Activated CD4-positive, alpha-beta T cell treated with anti-CD3 and anti-CD28 coated beads for 24 hours (primary cell): ENCODE measurements at regions not wholly inside any gene's neighbourhood (a gene's known extent, or its start where the extent isn't known, plus 50 kb on each side); places are given as distances from the start of the nearest gene placed in this dataset.
"Not testable (repeated sequence)": the region's sequence is repeated elsewhere in the genome, so short reads cannot be mapped to it uniquely, and the experiment has no call there.

ENCODE experiments used
- DNase-seq, 2 donors: peaks; one replicate each; pipeline ENCODE4 v3.0.0-alpha.2; 2020; ENCODE audit warnings: low read depth in 2 of 2

DNA sequence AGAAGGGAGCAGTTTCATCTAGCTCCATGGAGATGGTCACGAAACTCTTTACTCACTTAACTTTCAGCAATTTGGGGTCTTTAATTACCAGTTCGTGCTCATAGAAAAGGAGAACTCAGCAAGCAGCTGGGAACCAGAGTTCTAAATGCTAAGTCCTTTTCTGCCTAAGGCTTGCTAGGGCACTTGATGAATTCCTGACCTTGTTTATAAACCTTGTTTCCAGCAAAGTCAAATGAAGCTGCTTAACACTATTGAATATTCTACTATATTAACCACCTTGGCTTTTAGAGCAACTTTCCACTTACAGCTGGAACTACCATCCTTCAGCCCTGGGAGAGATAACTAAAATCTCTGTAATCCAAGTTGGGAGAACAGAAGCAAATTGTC lies 79.5 kb upstream of the TSC22D2 start:
- DNase-seq, result no peak

DNA sequence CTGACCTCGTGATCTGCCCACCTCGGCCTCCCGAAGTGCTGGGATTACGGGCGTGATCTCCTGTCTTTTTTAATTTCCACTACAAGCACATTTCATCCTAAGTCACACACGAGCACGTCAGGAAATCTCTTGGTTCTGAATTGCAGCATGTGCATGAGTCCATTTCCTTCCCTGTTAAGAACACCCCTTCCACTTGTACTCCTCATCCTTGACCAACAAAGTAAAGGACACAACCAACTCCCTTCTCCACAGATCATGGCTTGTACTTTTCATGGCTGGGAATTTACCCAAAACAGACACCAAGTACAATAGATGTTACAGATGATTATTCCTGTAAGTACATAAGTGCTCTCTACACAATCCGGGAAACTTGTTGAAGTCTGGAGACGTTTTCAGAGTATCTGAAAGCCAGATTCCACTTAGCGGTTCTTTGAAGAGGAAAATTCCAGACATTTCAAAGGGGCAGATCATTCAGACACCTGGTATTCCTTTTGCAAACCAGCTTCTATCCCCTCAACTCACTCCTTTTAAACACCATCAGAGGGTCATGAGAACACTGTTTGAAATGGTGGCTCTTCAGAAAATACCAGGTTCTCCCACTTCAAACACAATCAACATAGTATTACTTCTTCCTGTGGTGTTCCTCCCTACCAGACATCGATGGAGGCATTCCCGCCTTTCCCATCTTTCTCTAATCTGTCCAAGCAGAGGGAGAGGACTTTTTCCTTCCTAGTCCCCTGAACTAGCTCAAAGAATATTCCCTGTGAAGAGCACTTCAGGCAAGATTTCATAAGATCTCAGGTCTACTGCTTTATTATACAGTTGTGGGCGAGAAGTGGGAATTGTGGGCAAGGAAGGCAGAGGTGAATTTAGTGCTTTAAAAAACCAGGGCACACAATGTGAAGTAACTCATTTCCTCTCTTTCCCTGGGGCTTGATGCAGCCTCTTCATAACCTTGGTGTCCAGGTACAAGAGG lies 80.1 kb upstream of the TSC22D2 start:
- no peak for DNase-seq

DNA sequence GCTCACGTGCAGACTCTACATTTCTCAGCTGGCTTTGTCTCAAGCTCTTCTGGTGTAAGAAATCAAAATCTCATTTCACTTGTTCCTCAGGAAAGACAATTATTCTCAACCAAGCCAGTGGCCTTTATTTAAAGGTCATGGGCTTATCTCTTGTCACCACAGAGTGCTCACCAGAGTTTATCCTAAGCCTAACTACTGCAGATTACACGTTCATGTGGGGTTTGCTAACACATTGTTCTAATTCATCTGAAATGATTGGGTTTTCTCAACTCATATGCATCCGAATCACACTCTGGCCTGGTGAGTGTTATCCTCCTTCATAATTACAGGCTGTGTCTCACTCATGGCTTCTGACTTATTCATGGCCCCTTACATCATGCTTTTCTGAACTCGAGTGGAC lies 83.3 kb upstream of the TSC22D2 start:
- no peak for DNase-seq

DNA sequence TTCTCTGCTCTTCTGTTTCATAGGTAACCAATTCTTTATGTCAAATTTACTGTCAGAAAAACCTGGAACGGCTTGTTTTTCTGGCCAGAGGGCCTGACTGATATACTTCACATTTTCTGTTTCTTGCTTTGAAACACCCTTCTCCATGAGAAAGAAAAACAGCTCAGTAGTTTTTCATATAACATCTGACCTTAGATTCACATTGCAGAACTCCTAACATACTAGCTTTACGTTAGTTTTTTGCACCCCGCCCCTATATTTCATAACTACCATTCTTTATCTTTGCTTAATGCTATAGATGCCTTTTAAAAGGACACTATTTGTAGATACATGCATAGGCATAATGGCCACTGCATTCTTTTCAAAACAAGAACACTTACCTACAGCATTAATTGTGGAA lies 83.9 kb upstream of the TSC22D2 start:
- no peak for DNase-seq

DNA sequence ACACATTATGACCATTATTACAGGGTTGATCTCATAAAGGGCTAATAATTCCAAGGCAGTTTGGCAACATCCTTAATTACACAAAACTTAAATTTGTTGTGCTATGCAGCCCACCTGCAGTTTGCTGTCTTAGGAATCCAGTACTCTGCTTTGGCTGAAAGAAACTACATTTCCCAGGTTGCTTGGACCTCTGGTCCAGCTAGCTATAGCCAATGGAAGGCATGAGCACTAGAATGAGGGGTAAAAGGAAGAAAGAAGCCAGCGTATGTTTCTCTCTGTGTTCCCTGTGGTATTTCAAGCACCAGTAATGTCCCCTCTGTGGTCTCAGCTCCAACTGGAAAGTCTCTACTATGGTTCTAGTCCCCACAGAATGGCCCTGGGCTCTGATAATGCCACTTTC lies 84.3 kb upstream of the TSC22D2 start:
- DNase-seq, result no peak

DNA sequence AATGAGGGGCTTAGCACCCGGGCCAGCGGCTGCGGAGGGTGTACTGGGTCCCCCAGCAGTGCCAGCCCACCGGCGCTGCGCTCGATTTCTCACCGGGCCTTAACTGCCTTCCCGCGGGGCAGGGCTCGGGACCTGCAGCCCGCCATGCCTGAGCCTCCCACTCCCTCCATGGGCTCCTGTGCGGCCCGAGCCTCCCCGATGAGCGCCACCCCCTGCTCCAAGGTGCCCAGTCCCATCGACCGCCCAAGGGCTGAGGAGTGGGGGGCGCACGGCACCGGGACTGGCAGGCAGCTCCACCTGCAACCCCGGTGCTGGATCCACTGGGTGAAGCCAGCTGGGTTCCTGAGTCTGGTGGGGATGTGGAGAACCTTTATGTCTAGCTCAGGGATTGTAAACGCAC lies 85.0 kb upstream of the TSC22D2 start:
- DNase-seq, result not testable (repeated sequence)

DNA sequence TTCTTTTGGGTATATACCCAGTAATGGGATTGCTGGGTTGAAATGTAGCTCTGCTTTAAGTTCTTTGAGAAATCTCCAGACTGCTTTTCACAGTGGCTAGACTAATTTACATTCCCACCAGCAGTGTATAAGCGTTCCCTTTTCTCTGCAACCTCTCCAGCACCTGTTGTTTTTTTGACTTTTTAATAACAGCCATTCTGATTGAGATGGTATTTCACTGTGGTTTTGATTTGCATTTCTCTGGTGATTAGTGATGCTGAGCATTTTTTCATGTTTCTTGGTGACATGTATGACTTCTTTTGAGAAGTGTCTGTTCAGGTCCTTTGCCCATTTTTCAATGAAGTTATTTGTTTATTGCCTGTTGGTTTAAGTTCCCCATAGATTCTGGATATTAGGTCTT lies 87.1 kb upstream of the TSC22D2 start:
- DNase-seq, result not testable (repeated sequence)

DNA sequence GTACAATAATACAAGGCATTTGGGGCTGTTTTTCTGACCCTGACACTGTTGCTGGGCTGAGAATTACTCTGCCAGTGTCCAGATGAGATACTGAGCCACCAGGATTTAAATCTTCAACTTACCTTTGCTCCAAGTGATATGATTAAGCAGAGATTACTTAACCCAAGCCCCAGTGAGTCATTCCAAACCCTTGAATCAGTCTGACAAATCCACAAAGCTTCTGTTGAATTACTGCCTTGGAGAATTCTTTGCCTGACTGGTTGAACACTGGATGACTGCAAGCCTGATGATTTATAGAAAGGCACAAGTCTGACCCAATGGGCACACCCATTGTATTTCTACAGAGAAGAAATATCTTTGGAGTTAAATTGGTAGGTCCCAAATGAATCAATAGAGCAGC lies 88.2 kb upstream of the TSC22D2 start:
- no peak for DNase-seq

DNA sequence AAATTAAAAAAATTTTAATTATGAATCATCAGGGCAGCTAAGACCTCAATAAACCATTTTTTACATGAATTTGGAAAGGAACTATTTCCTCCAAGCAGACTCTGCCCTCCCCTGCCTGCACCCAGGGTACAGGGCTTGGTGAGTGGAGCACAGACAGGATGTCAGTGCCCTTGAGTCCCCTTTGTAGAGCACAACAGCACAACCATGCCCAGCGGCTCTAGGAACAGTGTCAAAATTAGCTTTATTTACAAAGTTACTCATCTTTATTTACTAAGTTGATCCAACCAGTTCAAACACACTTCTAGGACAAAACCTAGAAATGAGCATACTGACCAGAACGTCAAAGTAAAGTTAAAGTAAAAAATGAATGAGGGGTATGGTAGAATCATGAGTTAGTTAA lies 90.6 kb upstream of the TSC22D2 start:
- DNase-seq, result no peak

DNA sequence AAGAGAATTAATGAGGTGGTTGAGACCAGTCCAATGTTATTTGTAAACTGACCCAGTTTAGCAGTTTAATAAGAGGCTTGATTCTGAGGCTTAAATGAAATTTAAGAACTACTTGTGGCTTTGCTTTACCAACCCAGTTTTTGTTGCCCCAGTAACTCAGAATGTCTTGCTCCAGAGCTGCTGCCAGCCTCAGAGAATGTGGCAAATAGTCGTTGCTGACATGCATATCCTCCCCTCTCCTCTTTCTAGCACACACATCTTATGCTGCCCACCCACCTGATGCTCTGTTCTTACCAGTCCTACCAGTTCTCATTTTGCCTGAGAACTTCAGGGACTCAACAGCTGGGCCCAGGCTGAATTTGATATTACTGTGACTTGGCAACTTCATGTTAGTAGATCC lies 92.4 kb upstream of the TSC22D2 start:
- no peak for DNase-seq

DNA sequence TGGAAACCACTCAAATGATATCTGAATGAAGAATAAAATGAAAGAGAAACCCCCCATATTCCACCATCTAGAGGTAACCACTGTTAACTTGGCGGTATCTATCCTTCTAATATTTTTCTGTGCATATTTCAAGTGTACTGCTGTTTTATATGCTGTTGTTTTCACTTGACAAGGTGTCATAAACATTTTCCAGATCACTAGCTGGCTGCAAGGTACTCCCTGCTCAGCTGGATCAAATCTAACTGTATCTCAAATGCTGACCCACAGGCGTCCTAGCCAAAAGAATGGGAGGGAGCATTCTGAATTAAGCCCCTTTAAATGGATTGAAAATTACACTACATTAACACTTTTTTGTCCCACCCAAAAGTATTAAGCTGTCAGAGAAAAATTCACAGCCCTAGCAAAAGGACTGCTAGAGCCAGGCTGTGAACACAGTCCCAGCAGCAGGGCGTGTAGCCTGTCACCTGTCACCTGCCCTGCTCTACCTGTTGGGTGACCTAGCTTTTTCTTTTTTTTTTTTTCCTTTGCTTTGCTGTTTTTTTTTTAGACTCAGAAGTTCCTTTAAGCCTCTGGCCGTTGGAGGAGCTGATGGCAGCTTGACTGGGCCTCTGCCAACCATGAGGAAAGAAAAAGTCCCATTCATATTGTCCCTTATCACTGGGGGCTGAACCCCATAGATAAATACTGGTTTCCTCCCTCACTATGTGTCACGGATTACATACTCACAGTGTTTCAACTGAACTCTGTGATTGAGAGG lies 93.7 kb upstream of the TSC22D2 start:
- no peak for DNase-seq

DNA sequence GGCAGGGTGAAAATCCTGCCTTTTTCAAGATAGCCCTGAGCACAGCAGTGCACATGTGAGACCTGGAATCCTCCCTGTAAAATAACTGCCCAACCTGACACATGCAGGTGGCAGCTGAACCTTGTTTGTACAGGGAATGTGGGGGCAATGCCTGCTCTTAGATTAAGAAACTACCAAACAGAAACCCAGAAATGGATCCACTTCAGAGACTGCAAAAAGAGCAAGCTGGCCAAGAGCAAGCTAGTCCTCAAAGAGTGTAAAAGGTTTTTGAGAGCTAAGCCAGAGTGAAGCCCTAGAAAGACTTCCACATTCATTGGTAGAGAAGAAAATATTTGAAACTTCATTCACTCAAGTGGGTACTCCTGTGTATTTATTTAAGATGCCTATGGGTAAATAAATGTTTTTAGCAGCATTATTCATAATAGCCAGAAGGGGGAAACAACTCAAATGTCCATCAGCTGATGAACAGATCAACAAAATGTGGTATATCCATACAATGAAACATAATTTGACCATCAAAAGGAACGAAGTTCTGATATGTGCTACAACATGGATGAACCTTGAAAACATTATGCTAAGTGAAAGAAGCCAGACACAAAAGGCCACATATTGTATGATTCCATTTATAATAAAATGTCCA lies 96.0 kb upstream of the TSC22D2 start:
- DNase-seq, result no peak

DNA sequence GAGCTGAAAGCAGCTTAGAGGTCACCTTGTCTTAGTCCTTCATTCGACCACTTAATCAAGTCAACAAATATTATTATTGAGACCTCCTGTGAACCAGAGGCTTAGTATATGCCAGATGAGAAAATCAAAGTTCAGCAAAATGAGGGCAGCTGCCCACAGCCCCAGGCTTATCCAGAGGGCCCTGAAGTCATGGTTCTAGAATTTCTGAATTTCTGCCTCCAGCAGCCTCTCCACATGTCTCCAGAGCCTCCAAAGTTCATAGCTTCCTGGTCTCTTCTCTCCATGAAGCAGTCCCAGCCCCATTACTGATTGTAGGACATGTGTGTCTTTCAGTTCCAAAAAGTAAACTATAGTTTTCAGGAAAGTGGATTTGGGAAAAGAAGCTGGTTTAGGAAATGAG lies 96.9 kb upstream of the TSC22D2 start:
- no peak for DNase-seq

DNA sequence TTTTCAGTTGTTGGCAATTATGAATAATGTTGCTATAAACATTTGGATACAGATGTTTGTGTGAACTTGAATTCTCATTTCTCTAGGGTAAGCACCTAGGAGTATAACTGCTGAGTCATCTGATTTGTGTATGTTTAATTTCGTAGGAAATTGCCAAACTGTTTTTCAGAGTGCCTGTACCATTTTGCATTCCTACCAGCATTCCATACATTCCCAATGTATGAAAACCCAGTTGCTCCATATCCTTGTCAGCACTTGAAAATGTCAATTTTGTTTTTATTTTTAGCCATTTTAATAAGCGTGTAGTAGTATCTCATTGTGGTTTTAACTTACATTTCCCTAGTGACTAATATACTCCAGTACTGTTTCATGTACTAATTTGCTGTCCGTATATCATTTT lies 98.5 kb upstream of the TSC22D2 start:
- no peak for DNase-seq

DNA sequence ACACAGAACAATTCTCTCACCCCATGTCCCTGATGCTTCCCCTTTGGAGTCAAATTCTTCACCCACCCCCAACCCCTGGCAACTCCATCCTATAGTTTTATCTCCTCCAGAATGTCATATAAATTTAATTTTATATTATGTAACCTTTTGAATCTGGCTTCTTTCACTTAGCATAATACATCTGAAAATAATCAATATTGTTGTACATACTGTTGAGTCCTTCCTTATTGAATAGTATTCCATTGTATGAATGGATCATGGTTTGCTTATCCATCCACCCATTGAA lies 98.9 kb upstream of the TSC22D2 start:
- DNase-seq, result no peak

DNA sequence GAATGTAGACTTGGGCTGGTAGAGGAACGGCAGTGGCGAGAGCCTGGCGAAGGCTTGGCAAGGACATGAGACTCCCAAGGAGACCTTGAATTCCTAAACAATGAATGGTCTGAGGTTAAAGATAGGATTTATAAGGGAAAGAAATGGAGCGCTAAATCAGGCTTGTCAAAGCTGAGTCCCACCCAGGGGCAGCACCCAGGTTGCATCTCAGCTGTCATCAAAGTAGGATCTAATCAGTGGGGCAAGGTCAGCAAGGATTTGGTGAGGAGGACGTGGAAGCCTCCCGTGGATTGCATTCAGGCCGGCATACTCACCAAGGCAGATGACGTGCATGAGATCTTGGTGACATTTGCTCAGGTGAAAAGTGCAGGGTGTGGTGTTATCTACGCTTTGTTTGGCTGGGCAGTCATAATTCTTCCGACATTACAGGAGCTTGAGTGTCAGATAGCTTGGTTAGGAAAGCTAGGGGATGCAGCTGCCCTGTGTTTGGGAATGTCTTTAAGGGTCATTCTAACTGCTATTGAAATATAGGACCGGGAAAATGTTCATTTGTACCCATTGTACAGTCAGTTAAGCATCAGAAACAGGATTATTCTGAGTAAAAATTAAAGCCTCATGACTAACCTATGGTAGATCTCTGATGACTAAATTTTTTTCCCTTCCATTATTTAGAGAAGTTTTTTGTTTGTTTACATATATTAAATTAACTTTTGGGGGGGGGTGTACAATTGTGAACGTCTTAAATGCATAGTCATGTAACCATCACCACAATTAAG lies 99.4 kb upstream of the TSC22D2 start:
- DNase-seq, result no peak

DNA sequence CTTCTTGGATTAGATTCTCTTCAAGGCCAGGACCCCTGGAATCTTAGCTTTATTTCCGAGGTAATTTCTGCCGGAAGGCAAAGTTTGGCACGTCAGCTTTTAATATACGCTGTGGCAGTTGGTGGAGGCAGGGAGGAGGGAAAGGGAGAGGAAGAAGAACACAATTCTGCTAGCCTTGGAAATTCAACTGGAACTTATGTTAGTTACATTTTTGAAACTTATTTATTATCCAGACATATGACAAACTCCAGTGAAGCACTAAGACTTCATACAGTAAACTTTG lies 100.1 kb upstream of the TSC22D2 start:
- no peak for DNase-seq

DNA sequence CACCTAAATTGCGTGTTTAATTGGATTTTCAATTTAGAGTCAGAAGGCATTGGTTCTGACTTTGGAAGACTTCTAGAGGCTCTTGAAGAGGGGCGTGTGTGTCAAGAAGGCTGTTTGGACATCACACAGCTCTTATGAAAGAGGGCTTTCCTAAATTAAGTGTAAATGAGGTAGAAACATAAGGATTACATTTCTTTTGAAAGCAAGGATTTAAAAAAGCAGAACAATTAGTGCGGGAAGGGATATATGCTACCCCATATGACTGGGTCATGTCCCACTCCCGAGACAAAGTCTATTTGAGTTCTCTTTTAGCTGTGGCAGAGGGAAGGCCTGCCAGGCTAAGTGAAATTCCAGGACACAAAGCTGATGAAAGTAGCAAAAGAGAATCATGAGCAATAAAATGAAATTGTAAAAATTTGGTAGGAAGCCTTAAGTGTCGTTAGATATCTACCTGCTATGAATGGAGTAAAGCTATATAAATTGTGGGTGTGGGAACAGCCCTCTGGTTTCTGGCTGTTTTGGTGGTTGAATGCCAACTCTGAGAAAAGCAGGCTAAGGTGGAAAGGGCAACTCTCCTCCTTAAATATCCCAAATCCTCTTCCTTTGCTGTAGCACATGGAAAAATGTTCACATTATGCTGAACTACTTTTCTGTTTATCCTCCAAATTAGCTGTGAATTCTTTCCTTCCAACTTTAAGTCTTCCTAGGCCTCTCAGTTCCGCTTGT lies 100.6 kb upstream of the TSC22D2 start:
- no peak for DNase-seq

DNA sequence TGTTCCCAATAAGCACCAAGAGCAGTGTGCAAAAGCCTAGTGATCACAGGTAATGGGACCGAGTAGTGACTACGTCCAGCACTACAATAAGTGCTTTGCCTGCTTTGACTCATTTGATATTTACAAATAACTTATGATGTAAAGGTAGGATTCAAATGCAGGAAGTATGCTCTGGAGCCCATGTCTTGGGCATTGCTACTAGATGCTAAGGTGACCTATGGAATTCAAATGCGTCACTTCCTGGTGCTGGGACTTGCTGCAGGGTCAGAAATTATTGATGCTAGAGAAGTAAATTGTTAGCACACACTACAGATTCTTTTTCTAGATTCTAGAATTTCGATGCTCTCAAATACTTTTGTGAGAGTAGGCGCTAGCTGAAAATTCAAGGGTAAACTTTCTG lies 101.2 kb upstream of the TSC22D2 start:
- DNase-seq, result no peak

DNA sequence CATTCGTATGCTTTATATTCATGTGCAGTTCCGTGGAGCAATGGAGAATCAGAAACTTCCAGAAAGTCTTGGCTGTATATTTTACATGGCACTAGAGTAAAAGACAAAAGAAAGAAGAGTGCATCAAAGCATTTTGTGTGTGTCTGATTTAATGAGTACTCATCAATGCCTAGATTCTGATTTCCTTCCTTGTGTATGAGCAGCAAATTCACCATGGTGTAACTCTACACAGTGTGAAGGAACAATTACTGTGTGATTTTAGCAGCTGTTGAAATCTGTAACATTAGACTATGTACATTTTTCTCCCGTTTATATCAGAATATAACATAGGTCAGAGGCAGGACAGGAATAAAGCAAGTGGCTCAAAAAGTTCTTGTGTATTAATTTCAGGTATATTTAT lies 102.0 kb upstream of the TSC22D2 start:
- no peak for DNase-seq

DNA sequence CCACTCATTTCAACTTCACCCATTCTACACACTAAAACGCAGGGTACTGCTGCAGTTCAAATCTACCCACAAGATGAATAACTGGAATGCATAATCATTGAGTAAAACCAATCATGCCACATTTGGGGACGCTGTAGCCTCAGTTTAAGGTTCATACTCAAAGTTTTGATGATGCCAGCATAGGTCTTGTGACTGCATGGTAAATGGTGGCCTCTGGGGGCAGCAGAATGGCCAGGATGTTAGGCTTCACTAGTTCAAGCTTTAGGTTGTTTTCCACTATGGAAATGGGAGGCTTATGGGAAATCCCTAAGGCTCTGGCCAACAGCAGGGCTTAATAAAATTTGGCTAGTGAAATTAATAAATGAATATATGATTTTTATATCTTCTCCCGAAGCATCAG lies 104.3 kb upstream of the TSC22D2 start:
- DNase-seq, result no peak

DNA sequence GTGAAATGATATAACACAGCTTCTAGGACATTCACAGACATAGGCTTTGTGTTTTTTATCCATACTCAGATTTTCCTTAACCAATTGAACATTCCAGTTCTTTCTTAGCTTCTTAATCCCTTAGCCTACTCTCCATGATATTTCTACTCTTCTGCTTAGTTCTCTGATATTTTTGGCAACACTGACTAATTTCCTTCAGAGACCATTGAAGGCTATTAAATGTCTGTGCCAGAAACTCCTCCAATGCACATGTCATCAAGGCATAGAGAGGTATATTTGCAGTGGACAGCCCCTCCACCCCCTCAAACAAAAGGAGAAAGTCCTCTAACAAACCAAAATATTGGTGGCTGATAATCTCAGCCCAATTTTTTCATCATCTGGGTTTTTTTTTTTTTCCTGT lies 105.9 kb upstream of the TSC22D2 start:
- no peak for DNase-seq
